ENCODE measurements at regions not wholly inside any gene's neighbourhood (a gene's known extent, or its start where the extent isn't known, plus 50 kb on each side); places are given as distances from the start of the nearest gene placed in this dataset.
A peak's percentile ranks its signal among the peaks of the same experiment; 100 is the strongest.

- DNase-seq = no peak
Measured at GRCh38 chr5:161235569-161235968, 311.0 kb downstream of the GABRB2 start.

GRCh38 chr5:161233553-161233952, 313.0 kb downstream of the GABRB2 start:
- no peak for DNase-seq

- peak; percentile 87 for DNase-seq
Measured at GRCh38 chr5:161230221-161230620, 316.3 kb downstream of the GABRB2 start.

GRCh38 chr5:161219816-161220215, 326.7 kb downstream of the GABRB2 start:
- DNase-seq = no peak

- no peak for DNase-seq
Measured at GRCh38 chr5:161216877-161217276, 329.6 kb downstream of the GABRB2 start.

GRCh38 chr5:161212123-161212712, 334.3 kb downstream of the GABRB2 start:
- no peak for DNase-seq

GRCh38 chr5:161201558-161201957, 345.0 kb downstream of the GABRB2 start:
- no peak for DNase-seq

GRCh38 chr5:161190778-161191177, 338.8 kb upstream of the ATP10B start:
- DNase-seq = no peak

- DNase-seq = peak; percentile 6
Measured at GRCh38 chr5:161190086-161190485, 338.1 kb upstream of the ATP10B start.

GRCh38 chr5:161189452-161189851, 337.4 kb upstream of the ATP10B start:
- DNase-seq = peak; percentile 3

- DNase-seq = no peak
Measured at GRCh38 chr5:161183559-161183958, 331.5 kb upstream of the ATP10B start.

GRCh38 chr5:161176221-161176620, 324.2 kb upstream of the ATP10B start:
- DNase-seq = no peak

GRCh38 chr5:161169776-161170175, 317.8 kb upstream of the ATP10B start:
- DNase-seq = no peak

- peak; percentile 93 for DNase-seq
Measured at GRCh38 chr5:161167016-161167767, 315.2 kb upstream of the ATP10B start.

GRCh38 chr5:161165998-161166660, 314.1 kb upstream of the ATP10B start:
- DNase-seq = peak; percentile 6

- DNase-seq = no peak
Measured at GRCh38 chr5:161157925-161158324, 305.9 kb upstream of the ATP10B start.

- no peak for DNase-seq
Measured at GRCh38 chr5:161155451-161155850, 303.4 kb upstream of the ATP10B start.

- no peak for DNase-seq
Measured at GRCh38 chr5:161152415-161152940, 300.5 kb upstream of the ATP10B start.

GRCh38 chr5:161150441-161150988, 298.5 kb upstream of the ATP10B start:
- DNase-seq = no peak

- DNase-seq = no peak
Measured at GRCh38 chr5:161149078-161149477, 297.1 kb upstream of the ATP10B start.

- DNase-seq = no peak
Measured at GRCh38 chr5:161138751-161139455, 286.9 kb upstream of the ATP10B start.

- no peak for DNase-seq
Measured at GRCh38 chr5:161134956-161135355, 282.9 kb upstream of the ATP10B start.

- no peak for DNase-seq
Measured at GRCh38 chr5:161134083-161134482, 282.1 kb upstream of the ATP10B start.

All from NCI-H69 (cell line).